ENCODE measurements at regions not wholly inside any gene's neighbourhood (a gene's known extent, or its start where the extent isn't known, plus 50 kb on each side); places are given as distances from the start of the nearest gene placed in this dataset.
"Not testable (repeated sequence)": the region's sequence is repeated elsewhere in the genome, so short reads cannot be mapped to it uniquely, and the experiment has no call there.

DNA sequence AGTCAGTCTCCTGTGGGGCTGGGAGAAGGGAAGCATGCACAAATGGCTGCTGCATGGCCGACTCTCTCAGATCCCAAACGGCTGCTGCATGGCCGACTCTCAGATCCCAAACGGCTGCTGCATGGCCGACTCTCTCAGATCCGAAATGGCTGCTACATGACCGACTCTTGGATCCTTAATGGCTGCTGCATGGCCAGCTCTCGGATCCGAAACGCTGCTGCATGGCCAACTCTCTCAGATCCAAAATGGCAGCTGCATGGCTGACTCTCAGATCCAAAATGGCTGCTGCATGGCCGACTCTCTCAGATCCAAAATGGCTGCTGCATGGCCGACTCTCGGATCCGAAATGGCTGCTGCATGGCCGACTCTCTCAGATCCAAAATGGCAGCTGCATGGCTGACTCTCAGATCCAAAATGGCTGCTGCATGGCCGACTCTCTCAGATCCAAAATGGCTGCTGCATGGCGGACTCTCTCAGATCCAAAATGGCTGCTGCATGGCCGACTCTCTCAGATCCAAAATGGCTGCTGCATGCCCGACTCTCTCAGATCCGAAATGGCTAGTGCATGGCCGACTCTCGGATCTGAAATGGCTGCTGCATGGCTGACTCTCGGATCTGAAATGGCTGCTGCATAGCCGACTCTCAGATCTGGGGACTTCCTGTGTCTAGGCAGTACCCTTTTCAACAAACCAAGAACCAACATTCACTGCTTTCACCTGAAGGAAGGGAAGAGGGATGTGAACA lies 284.8 kb upstream of the SMIM21 start:
- POLR2A ChIA-PET = not testable (repeated sequence)

DNA sequence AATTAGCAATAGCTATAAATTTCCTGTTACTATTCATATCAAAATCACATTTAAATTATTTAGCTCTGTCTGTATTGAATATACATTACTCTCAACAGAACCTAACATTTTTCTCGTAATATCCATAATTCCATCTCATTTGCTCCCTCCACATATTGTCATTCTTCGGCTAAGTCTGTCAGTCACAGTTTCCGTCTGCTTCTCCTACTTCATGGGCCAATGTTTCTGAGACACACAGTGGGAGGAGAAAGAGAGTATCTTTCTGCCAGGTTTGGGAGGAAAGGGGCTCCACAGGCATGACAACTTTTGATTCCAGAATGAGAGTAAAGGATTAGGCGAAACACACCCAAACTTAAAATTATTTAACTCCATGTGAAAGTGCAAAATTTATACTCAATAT lies 273.1 kb upstream of the SMIM21 start:
- Mint-ChIP-seq H3K27ac (no peak overlapping the region), H3K4me3 (no peak overlapping the region), H3K27me3 (no peaks in the 10 kb centered on the region), H3K9me3 (no peaks in the 10 kb centered on the region), H3K36me3 (ENCODE audit: low read depth) (no peaks in the 10 kb centered on the region), H3K4me1 (no peaks in the 10 kb centered on the region)
- no peak for DNase-seq
- CTCF ChIA-PET = no interaction called here
- POLR2A ChIA-PET = no interaction called here

More for the DNA sequence above, 284.8 kb upstream of the SMIM21 start:
- H3K36me3 Mint-ChIP-seq (ENCODE audit: low read depth); CTCF ChIA-PET; H3K9me3 Mint-ChIP-seq; DNase-seq; H3K4me3 Mint-ChIP-seq; H3K27me3 Mint-ChIP-seq; H3K4me1 Mint-ChIP-seq; H3K27ac Mint-ChIP-seq: not testable (repeated sequence)

DNA sequence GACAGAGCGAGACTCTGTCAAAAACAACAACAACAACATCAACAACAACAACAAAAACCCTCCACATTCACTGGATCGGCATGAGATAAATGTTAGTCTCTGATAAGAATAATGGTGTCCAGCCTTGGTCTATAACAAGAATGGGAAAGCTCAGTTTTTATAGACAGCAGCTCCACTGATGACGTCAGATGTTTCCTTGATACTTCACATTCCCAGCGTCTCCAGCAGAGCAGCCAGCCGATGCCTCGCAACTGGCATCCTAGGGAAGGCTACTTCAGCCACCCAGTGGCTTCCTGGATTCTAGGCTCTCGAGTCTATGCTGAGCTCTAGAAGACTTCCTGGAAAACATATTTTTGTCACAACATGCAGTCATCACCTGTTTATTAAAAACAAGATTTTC lies 271.4 kb upstream of the SMIM21 start:
- H3K27ac Mint-ChIP-seq = no peak overlapping the region

DNA sequence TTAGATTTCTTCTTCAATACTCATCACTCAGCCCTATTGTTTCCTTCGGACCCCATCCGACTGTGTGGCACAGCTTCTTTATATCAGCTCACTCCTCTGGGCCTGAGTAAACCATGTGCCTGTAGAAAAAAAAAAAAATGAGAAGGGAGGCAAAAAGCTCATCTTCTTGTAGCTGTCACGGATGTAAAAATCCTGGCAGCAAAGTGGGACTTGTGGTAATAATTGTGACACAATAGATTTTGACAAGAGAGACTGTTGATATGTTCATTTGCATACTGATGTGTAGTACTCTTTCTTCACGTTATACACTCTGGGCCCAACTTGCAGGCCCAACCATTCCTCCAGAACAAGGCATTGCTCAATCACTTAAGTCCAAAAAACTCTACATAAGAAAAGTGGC lies 270.0 kb upstream of the SMIM21 start:
- no peaks in the 10 kb centered on the region for H3K9me3 Mint-ChIP-seq
- CTCF ChIA-PET = interaction anchor here (0.6 kb wide), 1 partner anchor 879 kb away, joined by 3 read pairs; no protein-coding TSS in a partner anchor
- POLR2A ChIA-PET = no interaction called here
- no peaks in the 10 kb centered on the region for H3K4me1 Mint-ChIP-seq
- no peaks in the 10 kb centered on the region for H3K27me3 Mint-ChIP-seq
- H3K4me3 Mint-ChIP-seq = no peak overlapping the region
- no peaks in the 10 kb centered on the region for H3K36me3 Mint-ChIP-seq (ENCODE audit: low read depth)
- no peak overlapping the region for H3K27ac Mint-ChIP-seq
- no peak for DNase-seq

More for the DNA sequence above, 271.4 kb upstream of the SMIM21 start:
- H3K4me3 Mint-ChIP-seq = no peak overlapping the region
- H3K9me3 Mint-ChIP-seq = no peaks in the 10 kb centered on the region
- H3K36me3 Mint-ChIP-seq (ENCODE audit: low read depth) = no peaks in the 10 kb centered on the region
- CTCF ChIA-PET = no interaction called here
- H3K27me3 Mint-ChIP-seq = no peaks in the 10 kb centered on the region
- DNase-seq = no peak
- POLR2A ChIA-PET = no interaction called here
- H3K4me1 Mint-ChIP-seq = no peaks in the 10 kb centered on the region

DNA sequence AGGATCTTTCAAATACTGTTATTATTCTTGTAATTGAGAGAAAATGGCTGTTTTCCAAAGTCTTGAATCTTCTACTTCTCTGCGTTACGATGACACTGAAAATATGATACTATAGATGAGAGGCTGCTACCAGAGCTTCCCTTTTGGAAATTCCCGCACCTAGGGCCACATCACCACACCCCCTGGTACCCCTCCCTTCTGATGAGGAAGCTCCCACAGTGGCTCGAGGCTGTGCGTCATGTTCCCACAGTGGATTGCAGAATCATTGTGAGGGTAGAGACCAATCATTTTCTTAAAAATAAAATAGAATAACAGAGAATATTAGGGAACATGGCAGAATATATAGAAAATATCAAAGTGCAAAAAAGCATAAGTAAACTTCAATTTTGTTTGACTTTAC lies 268.9 kb upstream of the SMIM21 start:
- Mint-ChIP-seq H3K9me3 (no peaks in the 10 kb centered on the region), H3K27me3 (no peaks in the 10 kb centered on the region), H3K4me1 (no peaks in the 10 kb centered on the region), H3K27ac (no peak overlapping the region), H3K36me3 (ENCODE audit: low read depth) (no peaks in the 10 kb centered on the region), H3K4me3 (no peak overlapping the region)
- no peak for DNase-seq
- POLR2A ChIA-PET = no interaction called here
- CTCF ChIA-PET = no interaction called here

DNA sequence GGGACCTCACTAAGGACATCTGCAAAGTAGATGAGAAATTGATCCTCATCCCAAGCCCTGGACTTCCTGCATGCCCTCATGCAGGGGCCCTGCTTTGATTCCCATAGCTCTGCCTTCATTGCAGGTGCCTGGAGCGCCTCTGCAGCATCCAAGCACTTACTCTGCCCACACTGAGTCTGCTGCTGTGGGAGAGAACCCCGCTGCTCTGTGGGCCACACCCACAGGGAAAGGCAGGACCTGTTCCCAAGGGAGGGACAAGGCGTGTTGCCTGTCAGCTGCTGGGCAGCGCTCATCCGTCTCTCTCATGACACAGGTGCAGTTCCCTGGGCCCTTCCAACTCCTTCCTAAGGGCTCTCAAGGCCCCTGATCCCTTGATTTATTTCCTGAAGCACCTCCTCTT lies 266.8 kb upstream of the SMIM21 start:
- H3K27me3 Mint-ChIP-seq = no peaks in the 10 kb centered on the region
- CTCF ChIA-PET = no interaction called here
- no peaks in the 10 kb centered on the region for H3K36me3 Mint-ChIP-seq (ENCODE audit: low read depth)
- H3K4me1 Mint-ChIP-seq = no peaks in the 10 kb centered on the region
- no peak for DNase-seq
- no peak overlapping the region for H3K27ac Mint-ChIP-seq
- POLR2A ChIA-PET = no interaction called here
- no peak overlapping the region for H3K4me3 Mint-ChIP-seq
- H3K9me3 Mint-ChIP-seq = no peaks in the 10 kb centered on the region

DNA sequence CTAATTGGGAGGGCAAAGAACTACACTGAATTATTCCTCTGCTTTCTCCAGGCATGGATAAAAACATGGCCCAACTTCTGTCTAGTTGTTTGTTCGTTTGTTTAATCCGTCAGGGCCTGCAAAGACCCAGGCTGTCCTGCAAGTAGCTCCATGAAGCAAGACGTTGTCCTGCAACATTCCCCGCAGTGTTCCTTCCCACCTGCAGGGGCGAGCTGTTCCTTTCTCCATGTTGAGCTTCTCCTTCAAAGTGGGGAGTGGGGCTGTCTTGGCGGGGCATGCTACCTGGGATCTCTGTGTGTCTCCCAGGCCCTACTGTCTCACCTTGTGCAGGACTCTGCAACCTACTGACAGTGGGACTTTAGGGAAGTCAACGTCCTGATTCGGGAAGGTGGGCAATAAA lies 264.0 kb upstream of the SMIM21 start:
- Mint-ChIP-seq H3K27me3 (peaks cover 4% of the 10 kb centered on the region), H3K4me1 (no peaks in the 10 kb centered on the region), H3K27ac (no peak overlapping the region), H3K36me3 (ENCODE audit: low read depth) (no peaks in the 10 kb centered on the region), H3K4me3 (no peak overlapping the region), H3K9me3 (no peaks in the 10 kb centered on the region)
- ChIA-PET POLR2A (no interaction called here), CTCF (interaction anchor here (0.7 kb wide), 1 partner anchor 481 kb away, joined by 3 read pairs; the partner anchor contains the start of gene TSHZ1)
- DNase-seq = no peak

DNA sequence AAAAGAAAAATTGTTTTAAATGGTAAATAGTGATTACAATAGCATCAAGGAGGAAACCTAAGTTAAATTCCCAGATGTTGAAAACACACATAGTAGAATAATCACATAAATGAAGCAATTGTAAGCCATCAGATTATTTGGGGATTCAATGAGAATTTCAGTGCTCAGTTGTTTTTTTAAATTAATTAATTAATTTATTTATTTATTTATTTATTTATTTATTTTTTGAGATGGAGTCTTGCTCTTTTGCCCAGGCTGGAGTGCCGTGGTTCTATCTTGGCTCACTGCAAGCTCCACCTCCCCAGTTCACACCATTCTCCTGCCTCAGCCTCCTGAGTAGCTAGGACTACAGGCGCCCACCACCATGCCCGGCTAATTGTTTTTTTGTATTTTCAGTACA lies 262.8 kb upstream of the SMIM21 start:
- POLR2A ChIA-PET = not testable (repeated sequence)

DNA sequence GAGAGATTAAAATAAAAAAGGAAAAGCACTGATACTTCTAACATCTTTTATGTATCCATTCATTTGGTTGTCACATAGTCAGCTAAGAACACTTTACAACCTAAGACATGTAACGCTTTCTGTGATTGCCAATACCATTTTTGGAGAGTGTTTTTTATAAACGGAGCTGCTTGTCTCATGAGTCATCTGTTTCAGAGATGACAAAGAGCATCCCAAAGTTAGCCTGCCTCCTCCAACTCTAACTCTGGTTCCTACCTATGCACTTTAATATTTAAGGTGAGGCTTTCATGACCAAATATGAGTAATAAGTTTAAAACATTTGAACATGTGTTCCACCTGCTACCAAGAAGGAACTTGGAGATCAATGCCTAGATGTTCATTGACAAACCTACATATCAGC lies 260.1 kb upstream of the SMIM21 start:
- POLR2A ChIA-PET = no interaction called here
- no peaks in the 10 kb centered on the region for H3K36me3 Mint-ChIP-seq (ENCODE audit: low read depth)
- H3K4me1 Mint-ChIP-seq = no peaks in the 10 kb centered on the region
- CTCF ChIA-PET = no interaction called here
- no peak for DNase-seq
- H3K27ac Mint-ChIP-seq = no peak overlapping the region
- H3K4me3 Mint-ChIP-seq = no peak overlapping the region
- H3K27me3 Mint-ChIP-seq = peaks cover 4% of the 10 kb centered on the region
- H3K9me3 Mint-ChIP-seq = no peaks in the 10 kb centered on the region

More for the DNA sequence above, 262.8 kb upstream of the SMIM21 start:
- H3K4me3 Mint-ChIP-seq; H3K4me1 Mint-ChIP-seq; H3K27ac Mint-ChIP-seq; H3K27me3 Mint-ChIP-seq; H3K9me3 Mint-ChIP-seq; H3K36me3 Mint-ChIP-seq (ENCODE audit: low read depth); DNase-seq; CTCF ChIA-PET: not testable (repeated sequence)

DNA sequence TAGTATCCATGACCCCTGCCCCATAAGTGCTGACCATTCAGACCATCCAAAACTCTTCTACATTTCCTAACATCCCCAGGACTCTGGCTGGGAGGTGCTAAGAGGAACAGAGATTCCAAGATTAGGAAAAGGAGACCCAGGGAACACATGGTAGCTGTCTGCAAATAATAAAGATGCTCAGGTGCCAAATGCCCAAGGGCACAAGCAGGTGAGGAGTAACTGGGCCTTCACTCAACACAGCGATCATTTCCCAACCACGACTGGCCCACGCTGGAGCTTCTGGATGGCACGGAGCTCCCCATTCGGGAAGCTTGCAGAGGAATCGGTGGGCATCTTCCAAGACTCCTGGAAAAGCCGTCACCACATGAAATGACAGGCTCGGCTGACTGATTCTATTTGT lies 255.9 kb upstream of the SMIM21 start:
- no peak for DNase-seq
- peaks cover 2% of the 10 kb centered on the region for H3K27me3 Mint-ChIP-seq
- ChIA-PET CTCF (interaction anchor here (0.6 kb wide), 1 partner anchor 300 kb away, joined by 3 read pairs; no protein-coding TSS in a partner anchor), POLR2A (no interaction called here)
- no peak overlapping the region for H3K27ac Mint-ChIP-seq
- no peaks in the 10 kb centered on the region for H3K36me3 Mint-ChIP-seq (ENCODE audit: low read depth)
- H3K9me3 Mint-ChIP-seq = no peaks in the 10 kb centered on the region
- H3K4me1 Mint-ChIP-seq = no peaks in the 10 kb centered on the region
- no peak overlapping the region for H3K4me3 Mint-ChIP-seq

DNA sequence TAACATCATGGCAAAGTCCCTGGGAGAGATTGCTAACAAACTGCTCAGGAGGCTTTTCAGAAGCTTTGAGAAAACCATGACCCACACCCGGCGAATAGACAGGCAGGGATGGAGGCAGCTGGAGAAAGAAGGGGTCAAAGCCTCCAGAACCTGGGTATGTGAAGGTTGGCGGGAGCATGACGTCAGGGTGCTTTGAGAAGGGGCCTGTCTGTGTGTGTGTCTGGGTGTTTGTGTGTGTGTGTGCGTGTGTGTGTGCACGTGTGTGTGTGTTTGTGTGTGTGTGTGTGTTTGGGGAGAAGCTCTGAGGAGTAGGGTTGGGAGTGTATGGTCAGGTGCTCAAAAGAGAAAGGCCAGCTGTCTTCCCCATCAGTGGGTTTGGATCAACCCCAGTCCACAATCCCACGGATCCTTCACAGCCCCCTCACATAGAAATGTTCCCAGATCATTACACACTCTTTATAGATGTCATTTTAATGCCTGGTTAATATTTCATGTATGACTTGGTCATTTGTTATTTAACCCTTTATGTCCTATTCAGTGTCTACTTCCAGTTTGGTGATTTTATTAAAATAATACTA lies 254.1 kb upstream of the SMIM21 start:
- Mint-ChIP-seq H3K36me3 (ENCODE audit: low read depth) (no peaks in the 10 kb centered on the region), H3K4me1 (no peaks in the 10 kb centered on the region), H3K4me3 (no peak overlapping the region), H3K27ac (no peak overlapping the region), H3K9me3 (no peaks in the 10 kb centered on the region), H3K27me3 (peaks cover under 1% of the 10 kb centered on the region)
- ChIA-PET POLR2A (no interaction called here), CTCF (no interaction called here)
- DNase-seq = no peak

DNA sequence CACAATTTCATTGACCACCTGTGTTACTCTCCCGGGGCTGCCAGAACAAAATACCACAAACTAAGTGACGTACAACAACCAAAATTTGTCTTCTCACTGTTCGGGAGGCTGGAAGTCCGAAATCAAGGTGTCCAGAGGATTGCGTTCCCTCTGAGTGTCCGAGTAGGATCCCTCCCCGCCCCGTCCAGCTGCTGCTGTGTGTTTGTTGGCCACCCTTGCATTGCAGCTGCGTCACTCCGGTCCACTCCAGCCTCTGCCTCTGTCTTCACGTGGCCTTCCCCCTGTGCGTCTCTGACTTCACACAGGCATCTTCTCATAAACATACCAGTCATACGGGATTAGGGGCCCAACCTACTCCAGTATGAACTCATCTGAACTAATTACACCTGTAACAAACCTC lies 251.8 kb upstream of the SMIM21 start:
- no peak for DNase-seq
- Mint-ChIP-seq H3K36me3 (ENCODE audit: low read depth) (no peaks in the 10 kb centered on the region), H3K4me1 (no peaks in the 10 kb centered on the region), H3K9me3 (no peaks in the 10 kb centered on the region), H3K4me3 (no peak overlapping the region), H3K27ac (no peak overlapping the region), H3K27me3 (peaks cover 1% of the 10 kb centered on the region)
- ChIA-PET POLR2A (no interaction called here), CTCF (no interaction called here)

DNA sequence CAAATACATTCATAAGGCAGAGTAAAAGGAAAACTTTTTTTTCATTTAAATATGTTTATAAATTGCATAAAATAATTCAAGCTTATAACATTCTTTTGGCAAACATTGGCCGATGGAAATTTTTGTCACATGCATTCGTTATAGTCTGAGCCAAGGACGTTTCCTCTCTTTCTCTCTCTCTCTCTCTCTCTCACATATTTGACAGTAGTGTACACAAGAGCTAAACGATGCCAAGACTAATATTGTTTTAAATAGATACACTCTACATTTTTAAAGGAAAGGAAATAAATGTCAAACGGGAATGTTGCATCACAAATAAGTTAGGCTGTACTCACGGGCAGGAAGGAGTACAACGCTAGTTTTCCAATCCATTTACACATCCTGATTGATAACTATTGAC lies 251.1 kb upstream of the SMIM21 start:
- Mint-ChIP-seq H3K4me3 (no peak overlapping the region), H3K4me1 (no peaks in the 10 kb centered on the region), H3K9me3 (no peaks in the 10 kb centered on the region), H3K27ac (no peak overlapping the region), H3K27me3 (peaks cover 4% of the 10 kb centered on the region), H3K36me3 (ENCODE audit: low read depth) (no peaks in the 10 kb centered on the region)
- ChIA-PET POLR2A (no interaction called here), CTCF (no interaction called here)
- no peak for DNase-seq
